GM12865 (cell line): ENCODE measurements at regions not wholly inside any gene's neighbourhood (a gene's known extent, or its start where the extent isn't known, plus 50 kb on each side); places are given as distances from the start of the nearest gene placed in this dataset.

Experiments used
- DNase-seq: peaks from one replicate; pipeline ENCODE4 v3.0.0; 2010; ENCODE audit warnings: low read depth
- H3K4me3 ChIP-seq: 2 replicates; pipeline ENCODE4 v1.5.1; 2011; ENCODE audit warnings: mild to moderate bottlenecking, low read depth, low read length, control low read depth
- CTCF ChIP-seq: IDR thresholded peaks from 2 replicates; pipeline ENCODE4 v1.5.1; 2011; ENCODE audit warnings: low read length, control low read depth, low read depth, inconsistent platforms; ENCODE audit not compliant: insufficient read depth; ENCODE audit errors: missing control alignments

GRCh38 chr11:69231466-69232018 lies 62.4 kb upstream of the MYEOV start:
- TF ChIP-seq CTCF = no peak
- H3K4me3 ChIP-seq = no peak overlapping the region
- no peak for DNase-seq

GRCh38 chr11:69232821-69233743 lies 60.9 kb upstream of the MYEOV start:
- no peak for DNase-seq
- no peak overlapping the region for H3K4me3 ChIP-seq
- no peak for TF ChIP-seq CTCF

GRCh38 chr11:69233744-69234570 lies 60.0 kb upstream of the MYEOV start:
- no peak overlapping the region for H3K4me3 ChIP-seq
- no peak for DNase-seq
- no peak for TF ChIP-seq CTCF

- H3K4me3 ChIP-seq = no peak overlapping the region
- TF ChIP-seq CTCF = no peak
- DNase-seq = no peak
These were observed 58.9 kb upstream of the MYEOV start for GRCh38 chr11:69234740-69235710.

GRCh38 chr11:69238573-69239351 lies 55.2 kb upstream of the MYEOV start:
- peak; percentile 18 for DNase-seq
- no peak overlapping the region for H3K4me3 ChIP-seq
- no peak for TF ChIP-seq CTCF
